Lower leg skin (tissue), 3 donors: ENCODE measurements at regions not wholly inside any gene's neighbourhood (a gene's known extent, or its start where the extent isn't known, plus 50 kb on each side); places are given as distances from the start of the nearest gene placed in this dataset.

ENCODE experiments used
- POLR2A ChIP-seq, 2 donors: fragments of 450-650 bp; IDR thresholded peaks; one replicate each; pipeline ENCODE4 v1.6.1; 2016 to 2017; ENCODE audit warnings: antibody characterized with exemption in 2 of 2, mild to moderate bottlenecking in 1 of 2, moderate library complexity in 1 of 2
- TF ChIP-seq, protein P1 (sequence below), 3 donors: fragments of 450-650 bp; IDR thresholded peaks; one replicate each; pipeline ENCODE4 v1.5.1; 2016; ENCODE audit warnings: antibody characterized with exemption in 3 of 3, mild to moderate bottlenecking in 3 of 3, moderate library complexity in 2 of 3

DNA sequence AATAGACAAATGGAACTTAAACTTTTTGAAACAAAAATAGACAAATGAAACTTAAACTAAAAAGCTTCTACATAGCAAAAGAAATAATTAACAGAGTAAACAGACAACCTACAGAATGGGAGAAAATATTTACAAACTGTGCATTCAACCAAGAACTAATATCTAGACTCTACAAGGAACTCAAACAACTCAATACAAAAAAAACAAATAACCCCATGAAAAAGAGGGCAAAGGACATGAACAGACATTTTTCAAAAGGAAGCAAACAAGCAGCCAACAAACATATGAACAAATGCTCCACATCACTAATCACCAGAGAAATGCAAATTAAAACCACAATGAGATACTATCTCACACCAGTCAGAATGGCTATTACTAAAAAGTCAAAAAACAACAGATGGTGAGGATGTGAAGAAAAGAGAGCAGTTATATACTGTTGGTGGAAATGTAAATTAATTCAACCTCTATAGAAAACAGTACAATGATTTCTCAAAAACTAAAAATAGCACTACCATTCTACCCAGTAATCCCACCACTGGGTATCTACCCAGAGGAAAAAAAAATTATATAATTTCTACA, 170.8 kb upstream of the RGMB start:
- TF ChIP-seq, protein P1, sequence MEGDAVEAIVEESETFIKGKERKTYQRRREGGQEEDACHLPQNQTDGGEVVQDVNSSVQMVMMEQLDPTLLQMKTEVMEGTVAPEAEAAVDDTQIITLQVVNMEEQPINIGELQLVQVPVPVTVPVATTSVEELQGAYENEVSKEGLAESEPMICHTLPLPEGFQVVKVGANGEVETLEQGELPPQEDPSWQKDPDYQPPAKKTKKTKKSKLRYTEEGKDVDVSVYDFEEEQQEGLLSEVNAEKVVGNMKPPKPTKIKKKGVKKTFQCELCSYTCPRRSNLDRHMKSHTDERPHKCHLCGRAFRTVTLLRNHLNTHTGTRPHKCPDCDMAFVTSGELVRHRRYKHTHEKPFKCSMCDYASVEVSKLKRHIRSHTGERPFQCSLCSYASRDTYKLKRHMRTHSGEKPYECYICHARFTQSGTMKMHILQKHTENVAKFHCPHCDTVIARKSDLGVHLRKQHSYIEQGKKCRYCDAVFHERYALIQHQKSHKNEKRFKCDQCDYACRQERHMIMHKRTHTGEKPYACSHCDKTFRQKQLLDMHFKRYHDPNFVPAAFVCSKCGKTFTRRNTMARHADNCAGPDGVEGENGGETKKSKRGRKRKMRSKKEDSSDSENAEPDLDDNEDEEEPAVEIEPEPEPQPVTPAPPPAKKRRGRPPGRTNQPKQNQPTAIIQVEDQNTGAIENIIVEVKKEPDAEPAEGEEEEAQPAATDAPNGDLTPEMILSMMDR (IDR thresholded peaks at IDR 0.05): no peak
- no peak for TF ChIP-seq POLR2A (IDR thresholded peaks at IDR 0.05)
